ENCODE measurements at regions not wholly inside any gene's neighbourhood (a gene's known extent, or its start where the extent isn't known, plus 50 kb on each side); places are given as distances from the start of the nearest gene placed in this dataset.

DNA sequence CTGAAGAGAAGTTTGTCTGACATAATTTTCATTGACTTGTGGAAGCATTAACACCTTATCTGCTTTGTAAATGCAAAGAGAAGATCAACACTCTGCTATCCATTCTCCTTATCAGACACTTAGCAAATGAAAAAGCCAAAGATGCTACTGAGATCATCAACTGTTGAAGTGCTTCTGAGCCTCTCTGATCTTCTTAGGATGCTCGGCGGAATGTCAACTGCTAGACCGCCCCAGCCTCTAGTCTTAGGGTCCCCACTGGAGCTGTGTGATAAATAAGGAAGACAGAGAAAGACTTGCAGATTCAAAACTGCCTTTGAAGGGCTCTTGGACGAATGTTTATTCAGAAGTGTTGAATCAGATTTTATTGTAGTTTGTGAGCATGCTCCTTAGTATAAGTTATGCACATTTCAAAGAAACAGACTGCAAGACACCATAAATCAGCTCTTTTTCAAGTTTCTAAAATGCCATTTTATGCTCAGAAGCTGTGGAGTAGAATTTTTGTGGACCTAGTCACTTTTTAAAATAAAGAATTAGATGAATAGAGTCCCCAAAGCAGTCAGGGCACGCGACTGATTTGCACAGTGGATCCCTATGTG, 197.9 kb downstream of the DIRAS2 start:
- no peak overlapping the region for H3K27ac Mint-ChIP-seq

DNA sequence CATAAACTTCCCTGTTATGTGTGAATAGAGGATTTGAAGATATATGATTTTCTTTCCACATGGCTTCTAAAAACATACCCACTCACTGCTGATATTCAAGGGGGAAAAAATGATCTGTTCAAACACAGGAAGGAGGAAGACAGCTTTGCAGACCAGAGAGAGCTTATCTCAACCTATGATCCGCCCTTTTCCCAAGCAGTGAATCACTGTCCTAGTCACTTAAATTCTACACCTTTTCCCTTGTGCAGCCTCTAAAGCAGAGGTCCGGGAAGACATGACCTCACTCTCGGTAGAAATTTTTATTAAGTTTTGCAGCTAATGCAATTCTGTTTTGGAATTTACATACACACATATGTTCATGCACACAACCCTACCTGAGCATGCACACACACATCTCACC, 197.2 kb downstream of the DIRAS2 start:
- Mint-ChIP-seq H3K27ac (no peak overlapping the region), H3K4me1 (peaks cover 16% of the 10 kb centered on the region), H3K9me3 (peaks cover 8% of the 10 kb centered on the region), H3K36me3 (no peaks in the 10 kb centered on the region), H3K27me3 (ENCODE audit: low read depth) (peaks cover 8% of the 10 kb centered on the region), H3K4me3 (no peak overlapping the region)
- TF ChIP-seq, protein P1, sequence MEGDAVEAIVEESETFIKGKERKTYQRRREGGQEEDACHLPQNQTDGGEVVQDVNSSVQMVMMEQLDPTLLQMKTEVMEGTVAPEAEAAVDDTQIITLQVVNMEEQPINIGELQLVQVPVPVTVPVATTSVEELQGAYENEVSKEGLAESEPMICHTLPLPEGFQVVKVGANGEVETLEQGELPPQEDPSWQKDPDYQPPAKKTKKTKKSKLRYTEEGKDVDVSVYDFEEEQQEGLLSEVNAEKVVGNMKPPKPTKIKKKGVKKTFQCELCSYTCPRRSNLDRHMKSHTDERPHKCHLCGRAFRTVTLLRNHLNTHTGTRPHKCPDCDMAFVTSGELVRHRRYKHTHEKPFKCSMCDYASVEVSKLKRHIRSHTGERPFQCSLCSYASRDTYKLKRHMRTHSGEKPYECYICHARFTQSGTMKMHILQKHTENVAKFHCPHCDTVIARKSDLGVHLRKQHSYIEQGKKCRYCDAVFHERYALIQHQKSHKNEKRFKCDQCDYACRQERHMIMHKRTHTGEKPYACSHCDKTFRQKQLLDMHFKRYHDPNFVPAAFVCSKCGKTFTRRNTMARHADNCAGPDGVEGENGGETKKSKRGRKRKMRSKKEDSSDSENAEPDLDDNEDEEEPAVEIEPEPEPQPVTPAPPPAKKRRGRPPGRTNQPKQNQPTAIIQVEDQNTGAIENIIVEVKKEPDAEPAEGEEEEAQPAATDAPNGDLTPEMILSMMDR (IDR thresholded peaks at IDR 0.05; ENCODE audit: unreplicated experiment), result no peak
- no peak for DNase-seq (ENCODE audit: low spot score in 2 of 2, unreplicated experiment in 2 of 2)

More for the DNA sequence above, 197.9 kb downstream of the DIRAS2 start:
- peaks cover 8% of the 10 kb centered on the region for H3K27me3 Mint-ChIP-seq (ENCODE audit: low read depth)
- H3K4me3 Mint-ChIP-seq, result no peak overlapping the region
- TF ChIP-seq, protein P1 (IDR thresholded peaks at IDR 0.05; ENCODE audit: unreplicated experiment), result no peak
- peaks cover 16% of the 10 kb centered on the region for H3K4me1 Mint-ChIP-seq
- no peaks in the 10 kb centered on the region for H3K36me3 Mint-ChIP-seq
- DNase-seq (ENCODE audit: low spot score in 2 of 2, unreplicated experiment in 2 of 2), result no peak
- H3K9me3 Mint-ChIP-seq, result peaks cover 12% of the 10 kb centered on the region

DNA sequence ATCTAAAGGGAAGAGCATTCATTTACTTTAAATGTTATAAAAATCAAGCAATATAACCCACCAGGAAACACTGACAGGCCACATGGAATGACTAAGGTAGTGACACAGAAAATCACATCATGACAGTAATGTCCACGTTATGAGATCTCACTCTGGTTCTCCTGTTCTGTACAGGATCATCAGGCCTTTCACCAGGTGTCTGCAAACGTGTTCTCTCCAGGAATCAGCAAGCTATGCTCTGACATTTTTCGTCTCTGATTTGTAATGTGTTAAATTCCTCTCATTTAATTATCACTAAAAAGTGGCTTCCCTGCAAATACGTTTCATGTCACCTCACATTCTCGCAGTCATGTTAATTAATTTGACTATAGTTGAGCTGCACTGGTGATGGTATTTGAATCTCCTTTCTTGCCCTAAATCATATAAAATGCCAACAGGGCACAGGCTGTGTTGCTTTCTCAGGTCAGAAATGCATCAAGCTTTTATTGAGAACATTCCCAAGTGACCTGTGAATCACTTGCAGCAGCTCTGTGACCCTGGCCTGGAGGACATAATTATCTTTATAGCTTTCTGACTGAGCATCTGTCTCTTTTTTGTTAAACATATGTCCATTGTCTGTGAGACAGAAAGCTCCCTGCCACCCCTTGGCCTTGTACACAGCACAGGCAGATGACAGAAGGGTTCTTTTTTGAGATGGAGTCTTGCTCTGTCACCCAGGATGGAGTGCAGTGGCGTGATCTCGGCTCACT, 196.2 kb downstream of the DIRAS2 start:
- TF ChIP-seq, protein P1 (IDR thresholded peaks at IDR 0.05; ENCODE audit: unreplicated experiment), result no peak
- Mint-ChIP-seq H3K9me3 (peaks cover 8% of the 10 kb centered on the region), H3K4me3 (no peak overlapping the region), H3K27me3 (ENCODE audit: low read depth) (peaks cover 8% of the 10 kb centered on the region), H3K36me3 (no peaks in the 10 kb centered on the region), H3K4me1 (peaks cover 16% of the 10 kb centered on the region), H3K27ac (no peak overlapping the region)
- DNase-seq (ENCODE audit: low spot score in 2 of 2, unreplicated experiment in 2 of 2), result no peak

DNA sequence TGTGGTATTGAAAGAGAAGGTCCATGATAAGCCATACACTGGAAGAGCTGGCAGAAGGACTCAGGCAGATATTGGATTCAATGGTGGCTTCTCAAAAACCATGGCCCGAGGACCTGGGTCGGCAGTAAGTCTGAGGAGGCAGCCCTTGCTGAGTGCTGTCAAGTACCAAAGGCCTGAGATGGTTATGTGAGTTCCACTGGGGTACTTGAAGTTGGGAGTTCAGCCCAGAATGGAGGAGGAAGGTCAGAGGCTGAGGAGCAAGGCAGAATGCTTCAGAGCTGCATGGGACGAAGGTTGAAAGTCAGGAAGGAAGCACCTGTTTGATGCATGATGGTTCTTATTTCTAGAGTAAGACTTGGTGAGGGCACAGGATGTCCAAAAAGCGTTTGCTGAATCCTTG, 194.9 kb downstream of the DIRAS2 start:
- H3K27ac Mint-ChIP-seq, result no peak overlapping the region
- DNase-seq (ENCODE audit: low spot score in 2 of 2, unreplicated experiment in 2 of 2), result no peak
- H3K4me3 Mint-ChIP-seq, result no peak overlapping the region
- no peaks in the 10 kb centered on the region for H3K36me3 Mint-ChIP-seq
- H3K27me3 Mint-ChIP-seq (ENCODE audit: low read depth), result peaks cover 8% of the 10 kb centered on the region
- H3K4me1 Mint-ChIP-seq, result peaks cover 4% of the 10 kb centered on the region
- TF ChIP-seq, protein P1 (IDR thresholded peaks at IDR 0.05; ENCODE audit: unreplicated experiment), result no peak
- H3K9me3 Mint-ChIP-seq, result peaks cover 8% of the 10 kb centered on the region

DNA sequence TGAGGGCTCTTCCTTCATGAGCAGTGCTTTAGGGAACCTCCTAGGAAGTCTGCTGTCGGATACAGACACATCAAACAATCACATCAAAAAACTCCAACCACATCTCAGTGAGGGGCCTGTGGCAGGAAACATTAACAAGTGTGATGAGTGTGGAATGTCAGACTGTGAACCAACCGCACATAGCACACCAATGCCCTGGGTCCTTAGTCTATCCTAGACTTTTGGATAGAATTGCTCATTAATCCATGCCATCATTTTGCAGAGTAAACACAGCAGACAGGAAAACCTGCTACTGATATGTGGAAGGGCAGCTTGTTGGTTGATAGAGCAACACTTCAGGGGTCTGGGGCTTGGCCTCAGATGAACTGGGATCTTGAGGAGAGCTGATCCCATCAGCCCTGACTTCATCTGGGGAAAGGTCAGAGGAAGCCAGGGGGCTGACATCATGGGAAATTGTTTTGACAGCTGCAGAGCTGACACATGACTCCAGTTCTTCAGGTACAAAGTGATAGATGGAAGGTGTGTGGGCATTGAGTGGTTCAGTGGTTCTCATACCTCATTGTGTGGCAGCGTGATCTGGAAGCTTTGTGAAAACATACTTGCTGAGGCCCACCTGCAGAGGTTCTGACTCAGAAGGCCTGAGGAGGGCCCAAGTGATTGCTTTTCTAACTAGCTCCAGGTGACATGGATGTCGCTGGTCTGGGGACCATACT, 193.3 kb downstream of the DIRAS2 start:
- peaks cover 8% of the 10 kb centered on the region for H3K9me3 Mint-ChIP-seq
- H3K4me3 Mint-ChIP-seq, result no peak overlapping the region
- H3K27ac Mint-ChIP-seq, result no peak overlapping the region
- H3K4me1 Mint-ChIP-seq, result peaks cover 2% of the 10 kb centered on the region
- H3K36me3 Mint-ChIP-seq, result no peaks in the 10 kb centered on the region
- TF ChIP-seq, protein P1 (IDR thresholded peaks at IDR 0.05; ENCODE audit: unreplicated experiment), result no peak
- no peak for DNase-seq (ENCODE audit: low spot score in 2 of 2, unreplicated experiment in 2 of 2)
- H3K27me3 Mint-ChIP-seq (ENCODE audit: low read depth), result peaks cover under 1% of the 10 kb centered on the region

Data from mesothelial cell of epicardium (in vitro differentiated cells).